ENCODE measurements at regions not wholly inside any gene's neighbourhood (a gene's known extent, or its start where the extent isn't known, plus 50 kb on each side); places are given as distances from the start of the nearest gene placed in this dataset.
"Not testable (repeated sequence)": the region's sequence is repeated elsewhere in the genome, so short reads cannot be mapped to it uniquely, and the experiment has no call there.

DNA sequence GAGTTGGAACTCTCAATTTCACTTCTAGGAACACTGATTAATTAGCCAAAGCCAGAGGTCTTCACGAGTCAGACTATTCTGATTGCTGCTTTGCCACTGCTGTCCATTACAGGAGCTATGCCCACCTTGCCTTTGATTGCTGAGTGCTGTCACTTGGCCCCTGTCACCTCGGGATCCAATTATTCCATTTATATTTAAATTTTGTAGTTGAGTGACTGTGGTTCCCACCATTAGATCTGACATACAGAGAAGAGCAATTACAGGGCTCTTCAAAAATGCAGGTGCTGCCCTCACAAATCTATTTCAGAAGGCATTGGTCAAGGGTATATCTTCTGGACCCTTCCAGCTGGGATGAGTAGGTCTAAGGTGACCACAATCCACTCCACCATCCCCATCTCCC, 200.8 kb downstream of the GJA1 start:
- TF ChIP-seq POLR2A, POLR2AphosphoS5 (IDR thresholded peaks at IDR 0.05; ENCODE audit: low read depth, low read length): not testable (repeated sequence)
